ENCODE measurements at regions not wholly inside any gene's neighbourhood (a gene's known extent, or its start where the extent isn't known, plus 50 kb on each side); places are given as distances from the start of the nearest gene placed in this dataset.

DNA sequence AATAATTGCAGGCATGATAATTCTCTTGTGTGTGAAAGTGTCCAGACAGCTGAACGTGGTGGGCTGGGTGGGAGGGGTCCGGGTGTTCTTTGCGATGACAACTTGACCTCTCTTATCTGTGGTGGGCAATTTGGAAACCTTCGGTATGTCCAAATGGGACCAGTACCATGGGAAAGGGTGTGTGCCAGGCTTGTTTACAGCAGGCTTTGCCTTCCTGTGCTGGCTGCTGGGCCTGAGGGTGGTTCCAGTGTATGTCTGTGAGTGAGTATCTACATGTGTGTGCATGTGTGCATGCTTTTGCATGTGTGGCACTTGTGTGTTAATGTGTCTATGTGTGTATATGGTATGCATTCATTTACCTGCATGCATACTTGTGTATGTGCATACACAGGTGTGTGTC, 166.4 kb downstream of the GADD45G start:
- H3K9me3 ChIP-seq (ENCODE audit: low read length) = no peaks in the 10 kb centered on the region
- H3K79me2 ChIP-seq (ENCODE audit: insufficient read depth, low read depth, low read length) = no peaks in the 10 kb centered on the region
- no peak for TF ChIP-seq EZH2phosphoT487 (IDR thresholded peaks at IDR 0.05; ENCODE audit: borderline replicate concordance, low read depth, low read length)
- TF ChIP-seq, protein P1, sequence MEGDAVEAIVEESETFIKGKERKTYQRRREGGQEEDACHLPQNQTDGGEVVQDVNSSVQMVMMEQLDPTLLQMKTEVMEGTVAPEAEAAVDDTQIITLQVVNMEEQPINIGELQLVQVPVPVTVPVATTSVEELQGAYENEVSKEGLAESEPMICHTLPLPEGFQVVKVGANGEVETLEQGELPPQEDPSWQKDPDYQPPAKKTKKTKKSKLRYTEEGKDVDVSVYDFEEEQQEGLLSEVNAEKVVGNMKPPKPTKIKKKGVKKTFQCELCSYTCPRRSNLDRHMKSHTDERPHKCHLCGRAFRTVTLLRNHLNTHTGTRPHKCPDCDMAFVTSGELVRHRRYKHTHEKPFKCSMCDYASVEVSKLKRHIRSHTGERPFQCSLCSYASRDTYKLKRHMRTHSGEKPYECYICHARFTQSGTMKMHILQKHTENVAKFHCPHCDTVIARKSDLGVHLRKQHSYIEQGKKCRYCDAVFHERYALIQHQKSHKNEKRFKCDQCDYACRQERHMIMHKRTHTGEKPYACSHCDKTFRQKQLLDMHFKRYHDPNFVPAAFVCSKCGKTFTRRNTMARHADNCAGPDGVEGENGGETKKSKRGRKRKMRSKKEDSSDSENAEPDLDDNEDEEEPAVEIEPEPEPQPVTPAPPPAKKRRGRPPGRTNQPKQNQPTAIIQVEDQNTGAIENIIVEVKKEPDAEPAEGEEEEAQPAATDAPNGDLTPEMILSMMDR (conservative IDR thresholded peaks at IDR 0.05; ENCODE audit: low read length) = no peak
- no peaks in the 10 kb centered on the region for H3K9me2 ChIP-seq (ENCODE audit: insufficient read depth, low read length)
- BruUV-seq (replicated peaks) = no TSS peak
- no peak overlapping the region for H3K4me2 ChIP-seq (ENCODE audit: low read length)
- H3K4me1 ChIP-seq (ENCODE audit: insufficient read depth, low read length, poor library complexity, severe bottlenecking) = no peaks in the 10 kb centered on the region
- no peak overlapping the region for H3K27ac ChIP-seq (ENCODE audit: low read depth, low read length, poor library complexity, severe bottlenecking)
- intact Hi-C loops (cut with micrococcal nuclease; ENCODE audit: unreplicated experiment) = no loop called here
- DNase-seq (ENCODE audit: low spot score) = no peak
- H3K4me3 ChIP-seq (ENCODE audit: low read depth, low read length, poor library complexity, severe bottlenecking) = no peak overlapping the region
- ChIA-PET POLR2A (no interaction called here), CTCF (ENCODE audit: unreplicated experiment) (no interaction called here)
- H3K36me3 ChIP-seq (ENCODE audit: insufficient read depth, low read length) = no peaks in the 10 kb centered on the region
- H4K20me1 ChIP-seq (ENCODE audit: insufficient read depth, low read length) = no peaks in the 10 kb centered on the region
- H2AFZ ChIP-seq (ENCODE audit: low read length) = no peak overlapping the region

GRCh38 chr9:89773170-89773569, 168.4 kb downstream of the GADD45G start:
- no peaks in the 10 kb centered on the region for H3K9me2 ChIP-seq (ENCODE audit: insufficient read depth, low read length)
- ChIA-PET POLR2A (no interaction called here), CTCF (ENCODE audit: unreplicated experiment) (no interaction called here)
- H3K4me3 ChIP-seq (ENCODE audit: low read depth, low read length, poor library complexity, severe bottlenecking) = no peak overlapping the region
- no peaks in the 10 kb centered on the region for H3K4me1 ChIP-seq (ENCODE audit: insufficient read depth, low read length, poor library complexity, severe bottlenecking)
- no peaks in the 10 kb centered on the region for H3K36me3 ChIP-seq (ENCODE audit: insufficient read depth, low read length)
- H3K4me2 ChIP-seq (ENCODE audit: low read length) = no peak overlapping the region
- H4K20me1 ChIP-seq (ENCODE audit: insufficient read depth, low read length) = no peaks in the 10 kb centered on the region
- TF ChIP-seq, protein P1 (conservative IDR thresholded peaks at IDR 0.05; ENCODE audit: low read length) = no peak
- TF ChIP-seq EZH2phosphoT487 (IDR thresholded peaks at IDR 0.05; ENCODE audit: borderline replicate concordance, low read depth, low read length) = no peak
- no peak overlapping the region for H3K27ac ChIP-seq (ENCODE audit: low read depth, low read length, poor library complexity, severe bottlenecking)
- H2AFZ ChIP-seq (ENCODE audit: low read length) = no peak overlapping the region
- H3K79me2 ChIP-seq (ENCODE audit: insufficient read depth, low read depth, low read length) = no peaks in the 10 kb centered on the region
- intact Hi-C loops (cut with micrococcal nuclease; ENCODE audit: unreplicated experiment) = no loop called here
- H3K9me3 ChIP-seq (ENCODE audit: low read length) = no peaks in the 10 kb centered on the region
- no TSS peak for BruUV-seq (replicated peaks)
- no peak for DNase-seq (ENCODE audit: low spot score)

GRCh38 chr9:89774858-89775370, 170.1 kb downstream of the GADD45G start:
- Histone ChIP-seq H3K9me3 (ENCODE audit: low read length) (no peaks in the 10 kb centered on the region), H3K36me3 (ENCODE audit: insufficient read depth, low read length) (no peaks in the 10 kb centered on the region), H3K4me2 (ENCODE audit: low read length) (no peak overlapping the region), H2AFZ (ENCODE audit: low read length) (no peak overlapping the region), H4K20me1 (ENCODE audit: insufficient read depth, low read length) (no peaks in the 10 kb centered on the region), H3K79me2 (ENCODE audit: insufficient read depth, low read depth, low read length) (no peaks in the 10 kb centered on the region), H3K4me1 (ENCODE audit: insufficient read depth, low read length, poor library complexity, severe bottlenecking) (no peaks in the 10 kb centered on the region), H3K27ac (ENCODE audit: low read depth, low read length, poor library complexity, severe bottlenecking) (no peak overlapping the region), H3K9me2 (ENCODE audit: insufficient read depth, low read length) (no peaks in the 10 kb centered on the region), H3K4me3 (ENCODE audit: low read depth, low read length, poor library complexity, severe bottlenecking) (no peak overlapping the region)
- TF ChIP-seq EZH2phosphoT487 (IDR thresholded peaks at IDR 0.05; ENCODE audit: borderline replicate concordance, low read depth, low read length) = no peak
- TF ChIP-seq, protein P1 (conservative IDR thresholded peaks at IDR 0.05; ENCODE audit: low read length) = no peak
- no peak for DNase-seq (ENCODE audit: low spot score)
- BruUV-seq (replicated peaks) = no TSS peak
- ChIA-PET POLR2A (no interaction called here), CTCF (ENCODE audit: unreplicated experiment) (no interaction called here)
- intact Hi-C loops (cut with micrococcal nuclease; ENCODE audit: unreplicated experiment) = no loop called here

Data from OCI-LY7 (cell line).